ENCODE measurements at regions not wholly inside any gene's neighbourhood (a gene's known extent, or its start where the extent isn't known, plus 50 kb on each side); places are given as distances from the start of the nearest gene placed in this dataset.

GRCh38 chr16:55116165-55116920 is 185.7 kb downstream of the IRX5 start:
- no peaks in the 10 kb centered on the region for H3K27me3 ChIP-seq
- H3K9me3 ChIP-seq, result no peaks in the 10 kb centered on the region
- DNase-seq, result no peak
- H3K36me3 ChIP-seq, result no peaks in the 10 kb centered on the region
- no peaks in the 10 kb centered on the region for H3K4me1 ChIP-seq
- no peak overlapping the region for H3K27ac ChIP-seq
- 83% methylated on average over 14 of the region's 14 CpGs for WGBS (ENCODE audit: insufficient coverage, low coverage, low lambda C conversion rate, missing lambda C conversion rate)
- no peak for TF ChIP-seq POLR2A (IDR thresholded peaks at IDR 0.05)
- TF ChIP-seq, protein P1, sequence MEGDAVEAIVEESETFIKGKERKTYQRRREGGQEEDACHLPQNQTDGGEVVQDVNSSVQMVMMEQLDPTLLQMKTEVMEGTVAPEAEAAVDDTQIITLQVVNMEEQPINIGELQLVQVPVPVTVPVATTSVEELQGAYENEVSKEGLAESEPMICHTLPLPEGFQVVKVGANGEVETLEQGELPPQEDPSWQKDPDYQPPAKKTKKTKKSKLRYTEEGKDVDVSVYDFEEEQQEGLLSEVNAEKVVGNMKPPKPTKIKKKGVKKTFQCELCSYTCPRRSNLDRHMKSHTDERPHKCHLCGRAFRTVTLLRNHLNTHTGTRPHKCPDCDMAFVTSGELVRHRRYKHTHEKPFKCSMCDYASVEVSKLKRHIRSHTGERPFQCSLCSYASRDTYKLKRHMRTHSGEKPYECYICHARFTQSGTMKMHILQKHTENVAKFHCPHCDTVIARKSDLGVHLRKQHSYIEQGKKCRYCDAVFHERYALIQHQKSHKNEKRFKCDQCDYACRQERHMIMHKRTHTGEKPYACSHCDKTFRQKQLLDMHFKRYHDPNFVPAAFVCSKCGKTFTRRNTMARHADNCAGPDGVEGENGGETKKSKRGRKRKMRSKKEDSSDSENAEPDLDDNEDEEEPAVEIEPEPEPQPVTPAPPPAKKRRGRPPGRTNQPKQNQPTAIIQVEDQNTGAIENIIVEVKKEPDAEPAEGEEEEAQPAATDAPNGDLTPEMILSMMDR (IDR thresholded peaks at IDR 0.05), result no peak
- intact Hi-C loops (cut with DNase I), result no loop called here
- ATAC-seq, result no peak
- H3K4me3 ChIP-seq, result no peak overlapping the region

- Histone ChIP-seq H3K4me1 (no peaks in the 10 kb centered on the region), H3K9me3 (no peaks in the 10 kb centered on the region), H3K4me3 (no peak overlapping the region), H3K27ac (no peak overlapping the region), H3K36me3 (no peaks in the 10 kb centered on the region), H3K27me3 (no peaks in the 10 kb centered on the region)
- WGBS (ENCODE audit: insufficient coverage, low coverage, low lambda C conversion rate, missing lambda C conversion rate), result 85% methylated on average over 9 of the region's 10 CpGs
- intact Hi-C loops (cut with DNase I), result no loop called here
- ATAC-seq (no peak), DNase-seq (no peak)
- TF ChIP-seq, protein P1 (IDR thresholded peaks at IDR 0.05), result no peak
- no peak for TF ChIP-seq POLR2A (IDR thresholded peaks at IDR 0.05)
Observed at GRCh38 chr16:55118701-55119260, 188.1 kb downstream of the IRX5 start.

GRCh38 chr16:55120408-55120807 is 189.7 kb downstream of the IRX5 start:
- H3K27me3 ChIP-seq, result no peaks in the 10 kb centered on the region
- H3K4me1 ChIP-seq, result no peaks in the 10 kb centered on the region
- no peaks in the 10 kb centered on the region for H3K9me3 ChIP-seq
- no peak overlapping the region for H3K27ac ChIP-seq
- TF ChIP-seq, protein P1 (IDR thresholded peaks at IDR 0.05), result no peak
- ATAC-seq (no peak), DNase-seq (no peak)
- no peak overlapping the region for H3K4me3 ChIP-seq
- H3K36me3 ChIP-seq, result no peaks in the 10 kb centered on the region
- 0% methylated on average over 1 of the region's 2 CpGs for WGBS (ENCODE audit: insufficient coverage, low coverage, low lambda C conversion rate, missing lambda C conversion rate)
- intact Hi-C loops (cut with DNase I), result no loop called here

GRCh38 chr16:55120826-55121225 is 190.2 kb downstream of the IRX5 start:
- WGBS (ENCODE audit: insufficient coverage, low coverage, low lambda C conversion rate, missing lambda C conversion rate), result 63% methylated on average over 4 of the region's 4 CpGs
- Histone ChIP-seq H3K9me3 (no peaks in the 10 kb centered on the region), H3K4me3 (no peak overlapping the region), H3K27me3 (no peaks in the 10 kb centered on the region), H3K36me3 (no peaks in the 10 kb centered on the region), H3K27ac (no peak overlapping the region), H3K4me1 (no peaks in the 10 kb centered on the region)
- intact Hi-C loops (cut with DNase I), result no loop called here
- TF ChIP-seq POLR2A (IDR thresholded peaks at IDR 0.05), result no peak
- TF ChIP-seq, protein P1 (IDR thresholded peaks at IDR 0.05), result no peak
- ATAC-seq (no peak), DNase-seq (no peak)
